ENCODE measurements at regions not wholly inside any gene's neighbourhood (a gene's known extent, or its start where the extent isn't known, plus 50 kb on each side); places are given as distances from the start of the nearest gene placed in this dataset.

- Mint-ChIP-seq H3K36me3 (no peaks in the 10 kb centered on the region), H3K9me3 (no peaks in the 10 kb centered on the region), H3K27ac (no peak overlapping the region), H3K4me3 (no peak overlapping the region), H3K27me3 (ENCODE audit: low read depth in 2 of 2) (peaks cover 39 to 80% of the 10 kb centered on the region in 2 donors), H3K4me1 (peaks cover 2 to 7% of the 10 kb centered on the region in 2 donors)
- intact Hi-C loops (cut with micrococcal nuclease): no loop called here
- H3K4me1 ChIP-seq (ENCODE audit: control insufficient read depth, insufficient read depth, low read length): peaks cover 7% of the 10 kb centered on the region
- H3K27me3 ChIP-seq (ENCODE audit: control insufficient read depth, insufficient read depth, low read length): no peaks in the 10 kb centered on the region
- 61% methylated on average over 15 of the region's 15 CpGs for WGBS (ENCODE audit: insufficient coverage)
- H3K36me3 ChIP-seq (ENCODE audit: control insufficient read depth, insufficient read depth, low read length): no peaks in the 10 kb centered on the region
- ATAC-seq (no peak), DNase-seq (no peak)
- no peak overlapping the region for H3K4me3 ChIP-seq (ENCODE audit: low read length)
- no peaks in the 10 kb centered on the region for H3K9me3 ChIP-seq (ENCODE audit: control insufficient read depth, insufficient read depth, low read length)
- TF ChIP-seq, protein P1, sequence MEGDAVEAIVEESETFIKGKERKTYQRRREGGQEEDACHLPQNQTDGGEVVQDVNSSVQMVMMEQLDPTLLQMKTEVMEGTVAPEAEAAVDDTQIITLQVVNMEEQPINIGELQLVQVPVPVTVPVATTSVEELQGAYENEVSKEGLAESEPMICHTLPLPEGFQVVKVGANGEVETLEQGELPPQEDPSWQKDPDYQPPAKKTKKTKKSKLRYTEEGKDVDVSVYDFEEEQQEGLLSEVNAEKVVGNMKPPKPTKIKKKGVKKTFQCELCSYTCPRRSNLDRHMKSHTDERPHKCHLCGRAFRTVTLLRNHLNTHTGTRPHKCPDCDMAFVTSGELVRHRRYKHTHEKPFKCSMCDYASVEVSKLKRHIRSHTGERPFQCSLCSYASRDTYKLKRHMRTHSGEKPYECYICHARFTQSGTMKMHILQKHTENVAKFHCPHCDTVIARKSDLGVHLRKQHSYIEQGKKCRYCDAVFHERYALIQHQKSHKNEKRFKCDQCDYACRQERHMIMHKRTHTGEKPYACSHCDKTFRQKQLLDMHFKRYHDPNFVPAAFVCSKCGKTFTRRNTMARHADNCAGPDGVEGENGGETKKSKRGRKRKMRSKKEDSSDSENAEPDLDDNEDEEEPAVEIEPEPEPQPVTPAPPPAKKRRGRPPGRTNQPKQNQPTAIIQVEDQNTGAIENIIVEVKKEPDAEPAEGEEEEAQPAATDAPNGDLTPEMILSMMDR (IDR thresholded peaks at IDR 0.05): no peak
- no peak overlapping the region for H3K27ac ChIP-seq (ENCODE audit: low read length)
Observed at GRCh38 chr15:69629631-69630161, 177.1 kb downstream of the RPLP1 start.

GRCh38 chr15:69631005-69631404 lies 178.4 kb downstream of the RPLP1 start:
- intact Hi-C loops (cut with micrococcal nuclease): no loop called here
- peaks cover 2% of the 10 kb centered on the region for H3K27me3 ChIP-seq (ENCODE audit: control insufficient read depth, insufficient read depth, low read length)
- Mint-ChIP-seq H3K4me1 (peaks cover 0 to 5% of the 10 kb centered on the region in 2 donors), H3K4me3 (no peak overlapping the region), H3K27me3 (ENCODE audit: low read depth in 2 of 2) (peaks cover 35 to 78% of the 10 kb centered on the region in 2 donors), H3K36me3 (no peaks in the 10 kb centered on the region), H3K9me3 (no peaks in the 10 kb centered on the region), H3K27ac (no peak overlapping the region)
- H3K4me3 ChIP-seq (ENCODE audit: low read length): no peak overlapping the region
- H3K36me3 ChIP-seq (ENCODE audit: control insufficient read depth, insufficient read depth, low read length): no peaks in the 10 kb centered on the region
- no peak overlapping the region for H3K27ac ChIP-seq (ENCODE audit: low read length)
- no peak for ATAC-seq
- DNase-seq: no peak
- TF ChIP-seq, protein P1 (IDR thresholded peaks at IDR 0.05): no peak
- H3K4me1 ChIP-seq (ENCODE audit: control insufficient read depth, insufficient read depth, low read length): peaks cover 7% of the 10 kb centered on the region
- WGBS (ENCODE audit: insufficient coverage): 83% methylated on average over 6 of the region's 6 CpGs
- H3K9me3 ChIP-seq (ENCODE audit: control insufficient read depth, insufficient read depth, low read length): no peaks in the 10 kb centered on the region

- Mint-ChIP-seq H3K9me3 (no peaks in the 10 kb centered on the region), H3K27me3 (ENCODE audit: low read depth in 2 of 2) (peaks cover 34 to 68% of the 10 kb centered on the region in 2 donors), H3K36me3 (no peaks in the 10 kb centered on the region), H3K4me3 (no peak overlapping the region), H3K27ac (no peak overlapping the region), H3K4me1 (peaks cover 0 to 5% of the 10 kb centered on the region in 2 donors)
- ATAC-seq (no peak), DNase-seq (no peak)
- H3K27ac ChIP-seq (ENCODE audit: low read length): no peak overlapping the region
- TF ChIP-seq, protein P1 (IDR thresholded peaks at IDR 0.05): no peak
- intact Hi-C loops (cut with micrococcal nuclease): no loop called here
- no peaks in the 10 kb centered on the region for H3K36me3 ChIP-seq (ENCODE audit: control insufficient read depth, insufficient read depth, low read length)
- H3K9me3 ChIP-seq (ENCODE audit: control insufficient read depth, insufficient read depth, low read length): no peaks in the 10 kb centered on the region
- peaks cover 7% of the 10 kb centered on the region for H3K4me1 ChIP-seq (ENCODE audit: control insufficient read depth, insufficient read depth, low read length)
- WGBS (ENCODE audit: insufficient coverage): 100% methylated on average over 1 of the region's 4 CpGs
- H3K4me3 ChIP-seq (ENCODE audit: low read length): no peak overlapping the region
- H3K27me3 ChIP-seq (ENCODE audit: control insufficient read depth, insufficient read depth, low read length): peaks cover 2% of the 10 kb centered on the region
Observed at GRCh38 chr15:69631978-69632377, 179.4 kb downstream of the RPLP1 start.

GRCh38 chr15:69634860-69635259 lies 182.2 kb downstream of the RPLP1 start:
- ATAC-seq (no peak), DNase-seq (no peak)
- TF ChIP-seq, protein P1 (IDR thresholded peaks at IDR 0.05): no peak
- Histone ChIP-seq H3K9me3 (ENCODE audit: control insufficient read depth, insufficient read depth, low read length) (no peaks in the 10 kb centered on the region), H3K4me1 (ENCODE audit: control insufficient read depth, insufficient read depth, low read length) (peaks cover 4% of the 10 kb centered on the region), H3K27me3 (ENCODE audit: control insufficient read depth, insufficient read depth, low read length) (peaks cover 2% of the 10 kb centered on the region), H3K27ac (ENCODE audit: low read length) (no peak overlapping the region), H3K36me3 (ENCODE audit: control insufficient read depth, insufficient read depth, low read length) (no peaks in the 10 kb centered on the region), H3K4me3 (ENCODE audit: low read length) (no peak overlapping the region)
- H3K4me1 Mint-ChIP-seq: peaks cover 0 to 5% of the 10 kb centered on the region in 2 donors
- H3K27ac Mint-ChIP-seq: no peak overlapping the region
- no peak overlapping the region for H3K4me3 Mint-ChIP-seq
- H3K36me3 Mint-ChIP-seq: no peaks in the 10 kb centered on the region
- WGBS (ENCODE audit: insufficient coverage): 91% methylated on average over 5 of the region's 5 CpGs
- intact Hi-C loops (cut with micrococcal nuclease): no loop called here
- no peaks in the 10 kb centered on the region for H3K9me3 Mint-ChIP-seq
- H3K27me3 Mint-ChIP-seq (ENCODE audit: low read depth in 2 of 2): peaks cover 34 to 49% of the 10 kb centered on the region in 2 donors
